ENCODE measurements at regions not wholly inside any gene's neighbourhood (a gene's known extent, or its start where the extent isn't known, plus 50 kb on each side); places are given as distances from the start of the nearest gene placed in this dataset.

DNA sequence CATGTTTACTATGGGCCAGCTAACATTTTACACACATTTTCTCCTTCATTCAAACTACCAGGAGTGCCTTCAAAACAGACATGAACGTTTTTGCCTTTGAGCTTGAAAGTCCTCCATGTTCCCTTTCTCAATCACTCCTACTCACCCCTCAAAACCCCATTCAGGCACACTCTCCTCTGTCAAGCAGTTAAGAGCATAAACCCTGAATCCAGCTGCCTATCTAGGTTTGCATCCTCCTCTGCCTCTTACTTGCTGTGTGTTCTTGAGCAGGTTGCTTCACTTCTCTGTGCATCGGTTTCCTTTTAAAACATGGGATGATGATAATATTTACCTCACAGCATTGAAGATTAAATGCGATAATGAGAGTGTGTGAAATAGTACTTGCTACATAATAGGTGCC lies 215.3 kb downstream of the HAPSTR1 start:
- no peak for DNase-seq

- no peak for DNase-seq
Measured at GRCh38 chr16:9307446-9307845, 216.0 kb downstream of the HAPSTR1 start.

- DNase-seq: no peak
Measured at GRCh38 chr16:9308356-9308801, 216.9 kb downstream of the HAPSTR1 start.

DNA sequence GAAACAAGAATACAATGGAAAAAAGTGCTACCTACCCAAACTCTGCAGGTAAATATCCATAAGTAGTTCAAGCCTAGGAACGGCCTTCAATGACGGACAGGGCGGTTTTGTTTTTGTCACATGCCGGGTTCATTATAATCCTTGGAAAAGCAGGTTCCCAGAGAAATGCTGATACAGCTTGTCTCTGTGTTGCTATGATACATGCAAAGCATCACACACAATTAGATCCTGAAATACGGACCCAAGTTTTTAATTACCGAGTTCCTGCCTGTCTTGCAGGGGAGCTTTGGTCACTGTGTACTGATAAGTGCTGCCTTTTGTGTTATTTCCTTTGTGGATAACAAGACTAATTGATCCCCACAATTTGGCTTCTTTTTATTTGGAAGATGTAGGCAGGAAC lies 217.4 kb downstream of the HAPSTR1 start:
- DNase-seq: no peak

DNA sequence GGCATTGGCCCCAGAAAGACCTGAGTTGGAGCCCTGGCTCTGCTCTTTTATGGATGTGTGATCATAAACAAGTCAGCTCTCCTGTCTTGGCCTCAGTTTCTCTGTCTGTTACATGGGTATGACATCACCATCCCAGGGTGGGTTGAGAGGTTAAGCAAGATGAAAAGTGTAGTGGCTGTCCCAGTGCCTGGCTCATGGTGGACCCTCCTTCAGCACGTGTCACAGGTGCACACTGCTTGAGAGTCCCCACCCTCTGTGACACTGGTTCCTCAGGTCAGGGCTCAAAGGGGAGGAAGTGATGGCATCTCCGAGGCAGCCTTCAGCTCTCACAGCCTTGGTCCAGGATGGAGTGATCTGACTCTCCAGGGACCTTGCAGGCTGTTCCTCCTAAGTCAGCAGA lies 218.4 kb downstream of the HAPSTR1 start:
- no peak for DNase-seq

- DNase-seq: no peak
Measured at GRCh38 chr16:9311303-9311954, 220.0 kb downstream of the HAPSTR1 start.

GRCh38 chr16:9316008-9316407 lies 224.6 kb downstream of the HAPSTR1 start:
- no peak for DNase-seq

GRCh38 chr16:9316615-9317014 lies 225.2 kb downstream of the HAPSTR1 start:
- no peak for DNase-seq

GRCh38 chr16:9318764-9319163 lies 227.3 kb downstream of the HAPSTR1 start:
- DNase-seq: no peak

DNA sequence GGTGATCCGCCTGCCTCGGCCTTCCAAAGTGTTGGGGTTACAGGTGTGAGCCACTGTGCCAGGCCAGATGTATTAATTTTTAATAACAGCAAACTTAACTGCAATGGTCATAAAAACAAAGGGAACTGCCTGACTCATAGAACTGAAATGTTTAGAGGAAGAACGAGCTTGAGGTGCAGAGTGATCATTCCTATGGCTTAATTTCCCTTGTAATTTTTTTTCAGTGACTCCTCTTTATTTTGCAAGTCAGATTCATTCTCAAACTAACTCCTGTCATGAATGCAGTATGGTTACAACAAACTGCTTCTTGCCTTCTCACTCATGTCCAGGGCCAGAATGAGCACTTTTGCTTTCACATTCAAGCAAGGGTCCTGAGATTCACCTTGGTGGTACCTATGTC lies 231.3 kb downstream of the HAPSTR1 start:
- DNase-seq: no peak

- no peak for DNase-seq
Measured at GRCh38 chr16:9323170-9323569, 231.7 kb downstream of the HAPSTR1 start.

GRCh38 chr16:9327253-9327652 lies 235.8 kb downstream of the HAPSTR1 start:
- no peak for DNase-seq

DNA sequence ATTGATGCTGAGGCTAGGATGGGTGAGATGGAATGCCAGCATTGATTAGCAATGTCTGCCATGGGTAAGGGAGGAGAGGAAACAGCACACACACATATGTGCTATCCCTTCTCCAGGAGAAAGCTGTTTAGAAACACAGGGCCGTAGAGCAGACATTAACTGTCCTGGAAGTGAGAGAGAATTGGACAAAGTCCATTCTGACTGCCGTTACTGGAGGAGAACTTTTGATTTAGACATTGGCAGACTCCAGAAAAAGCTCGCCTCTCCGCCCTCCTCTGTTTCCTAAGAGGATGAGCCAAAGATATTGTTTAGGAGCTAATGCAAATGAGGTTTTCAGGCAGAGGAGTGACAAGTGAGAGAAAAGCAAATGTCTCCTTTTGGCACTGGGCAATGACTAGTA lies 237.0 kb downstream of the HAPSTR1 start:
- no peak for DNase-seq

- no peak for DNase-seq
Measured at GRCh38 chr16:9330095-9330494, 238.7 kb downstream of the HAPSTR1 start.

GRCh38 chr16:9331503-9331902 lies 240.1 kb downstream of the HAPSTR1 start:
- no peak for DNase-seq

GRCh38 chr16:9332574-9333148 lies 241.2 kb downstream of the HAPSTR1 start:
- no peak for DNase-seq

GRCh38 chr16:9333469-9333868 lies 242.0 kb downstream of the HAPSTR1 start:
- DNase-seq: no peak

- no peak for DNase-seq
Measured at GRCh38 chr16:9334103-9334502, 242.7 kb downstream of the HAPSTR1 start.

DNA sequence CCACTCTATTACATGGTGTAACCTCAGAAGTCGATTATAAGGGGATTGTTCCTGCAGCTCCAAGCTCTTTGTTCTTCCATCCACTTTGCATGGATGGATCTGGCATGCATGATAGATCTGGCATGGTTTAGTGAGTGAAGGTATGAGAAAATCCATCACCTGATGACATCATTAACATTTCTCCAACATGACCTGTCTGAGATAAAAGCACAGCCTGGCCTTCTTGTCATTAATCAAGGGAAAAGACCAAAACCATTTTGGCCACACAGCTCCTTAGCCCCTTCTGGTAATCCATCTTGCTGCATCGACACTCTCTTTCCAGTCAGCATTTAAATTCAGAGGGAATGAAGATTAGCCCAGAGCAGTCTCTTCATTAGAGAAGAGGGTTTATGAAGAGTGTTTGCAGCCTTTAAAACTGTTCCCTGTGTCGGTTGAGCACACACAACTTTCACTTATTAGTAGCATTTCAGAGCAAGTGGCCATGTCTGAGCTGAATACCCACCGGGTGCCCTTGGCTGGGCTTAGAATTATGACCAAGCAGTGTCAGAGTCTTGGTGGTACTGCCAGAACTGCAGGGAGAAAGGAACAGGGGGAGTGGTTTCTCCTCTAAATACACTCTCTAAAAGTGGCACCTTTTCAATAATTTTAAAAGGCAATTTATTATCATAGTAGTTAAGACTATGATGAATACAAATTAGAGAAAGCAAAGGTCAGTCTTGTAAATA lies 246.0 kb downstream of the HAPSTR1 start:
- no peak for DNase-seq

DNA sequence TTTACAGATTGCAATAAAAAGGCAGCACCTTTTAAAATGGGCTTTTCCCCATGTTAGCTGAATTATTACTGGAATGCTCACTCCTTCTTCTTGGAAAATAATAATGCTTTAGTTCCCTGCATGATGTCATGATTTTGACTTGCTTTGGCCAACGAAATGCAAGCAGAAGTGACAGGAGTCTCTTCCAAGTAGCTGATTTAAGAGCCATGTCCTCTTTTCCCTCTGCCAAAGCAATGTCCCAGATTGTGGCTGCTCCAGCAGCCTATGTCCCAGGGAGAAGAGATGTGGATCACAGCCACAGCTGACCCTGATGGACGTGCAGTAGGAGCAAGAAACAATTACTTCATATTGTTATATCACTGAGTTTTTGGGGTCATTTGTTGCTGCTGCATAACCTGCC lies 246.6 kb downstream of the HAPSTR1 start:
- no peak for DNase-seq

- DNase-seq: no peak
Measured at GRCh38 chr16:9338510-9338909, 247.1 kb downstream of the HAPSTR1 start.

DNA sequence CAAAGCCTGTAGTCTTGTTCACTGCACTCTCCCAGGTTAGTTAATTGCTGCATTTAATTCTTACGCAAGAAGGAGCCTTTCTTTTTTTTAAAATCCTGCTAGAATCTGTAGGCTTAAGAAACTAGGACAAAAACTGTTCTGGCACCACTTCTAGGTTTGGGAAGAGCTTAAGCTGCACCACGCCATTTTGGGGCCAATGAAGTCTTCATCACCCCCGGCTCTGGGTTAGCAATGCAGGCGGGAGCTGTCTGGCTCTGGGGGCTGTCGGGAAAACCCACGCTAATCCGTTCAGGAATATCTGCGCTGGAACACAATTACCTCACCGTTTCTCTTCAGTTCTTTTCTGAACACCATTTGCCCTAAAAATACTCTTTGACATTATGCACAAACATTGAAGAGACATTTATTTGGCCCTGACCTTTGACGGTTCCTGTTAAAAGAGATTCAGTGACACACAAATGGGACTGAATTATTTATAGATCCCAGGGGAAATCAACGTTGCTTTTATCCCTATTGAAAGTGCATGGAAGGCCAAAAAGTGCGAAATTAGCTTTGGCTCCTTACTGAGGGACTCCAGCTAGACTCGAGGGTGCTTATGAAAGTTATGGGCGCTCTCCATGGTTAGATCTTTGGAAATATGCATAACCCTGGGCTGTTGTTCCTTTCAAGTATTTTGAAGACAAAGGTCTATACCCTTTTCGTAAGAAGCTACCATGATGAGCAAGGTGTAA lies 249.2 kb downstream of the HAPSTR1 start:
- DNase-seq: no peak

- DNase-seq: no peak
Measured at GRCh38 chr16:9343276-9343675, 251.8 kb downstream of the HAPSTR1 start.

All from fibroblast of skin of back (primary cell).